Lower leg skin (tissue), 4 donors: ENCODE measurements at regions not wholly inside any gene's neighbourhood (a gene's known extent, or its start where the extent isn't known, plus 50 kb on each side); places are given as distances from the start of the nearest gene placed in this dataset.
A peak's percentile ranks its signal among the peaks of the same experiment; 100 is the strongest.

Experiments used
- DNase-seq, 2 donors: peaks; one replicate each; pipeline ENCODE4 v3.0.0-alpha.2; 2019; ENCODE audit warnings: low spot score in 2 of 2
- H3K4me3 ChIP-seq: fragments of 200-600 bp; sonication (generic); 2 replicates; pipeline ENCODE4 v1.5.1; 2017; ENCODE audit warnings: mild to moderate bottlenecking, low read depth; ENCODE audit not compliant: poor library complexity, severe bottlenecking
- CTCF ChIP-seq, 3 donors: fragments of 450-650 bp; IDR thresholded peaks; one replicate each; pipeline ENCODE4 v1.5.1; 2016; ENCODE audit warnings: antibody characterized with exemption in 3 of 3, mild to moderate bottlenecking in 3 of 3, moderate library complexity in 2 of 3
- POLR2A ChIP-seq, 2 donors: fragments of 450-650 bp; IDR thresholded peaks; one replicate each; pipeline ENCODE4 v1.6.1; 2016 to 2017; ENCODE audit warnings: antibody characterized with exemption in 2 of 2, mild to moderate bottlenecking in 1 of 2, moderate library complexity in 1 of 2
- WGBS, 2 donors: methylation state at CpG; one replicate each; pipeline ENCODE4 v1.1.5; 2018; 5-methylcytosine and 5-hydroxymethylcytosine counted together
- intact Hi-C: fragments of 100-400 bp; cut with DNase I; formaldehyde crosslinking; loops from one replicate; pipeline ENCODE4 v1.15.0; 2023; ENCODE audit warnings: low total_unique reads

- DNase-seq: peak in 1 of 2 donors; percentile 48
- H3K4me3 ChIP-seq: no peak overlapping the region
- intact Hi-C loops: no loop called here
- no peak for TF ChIP-seq CTCF (IDR thresholded peaks at IDR 0.05)
- TF ChIP-seq POLR2A (IDR thresholded peaks at IDR 0.05): no peak
- WGBS, 2 donors: 90 to 95% methylated on average over 4 of the region's 4 CpGs
Measured at GRCh38 chr1:199221371-199222150, 582.7 kb downstream of the PTPRC start.

GRCh38 chr1:199223936-199224335 is 585.1 kb downstream of the PTPRC start:
- H3K4me3 ChIP-seq: no peak overlapping the region
- no peak for TF ChIP-seq POLR2A (IDR thresholded peaks at IDR 0.05)
- 81% methylated on average over 3 of the region's 3 CpGs for WGBS, 2 donors
- no peak for DNase-seq
- intact Hi-C loops: no loop called here

- no peak overlapping the region for H3K4me3 ChIP-seq
- DNase-seq: no peak
- TF ChIP-seq POLR2A (IDR thresholded peaks at IDR 0.05) (no peak), CTCF (IDR thresholded peaks at IDR 0.05) (no peak)
- intact Hi-C loops: no loop called here
- WGBS, 2 donors: 9 to 17% methylated on average over 2 of the region's 2 CpGs
Measured at GRCh38 chr1:199226163-199226562, 587.3 kb downstream of the PTPRC start.

GRCh38 chr1:199242147-199242546 is 603.3 kb downstream of the PTPRC start:
- no peak for DNase-seq
- 79 to 83% methylated on average over 2 of the region's 2 CpGs for WGBS, 2 donors
- TF ChIP-seq CTCF (IDR thresholded peaks at IDR 0.05) (no peak), POLR2A (IDR thresholded peaks at IDR 0.05) (no peak)
- intact Hi-C loops: no loop called here
- H3K4me3 ChIP-seq: no peak overlapping the region

- WGBS, 2 donors: 88 to 89% methylated on average over 2 of the region's 2 CpGs
- DNase-seq: no peak
Measured at GRCh38 chr1:199242601-199243000, 603.8 kb downstream of the PTPRC start.

More at GRCh38 chr1:199242601-199243000, 603.8 kb downstream of the PTPRC start:
- no peak for TF ChIP-seq POLR2A (IDR thresholded peaks at IDR 0.05)
- TF ChIP-seq CTCF (IDR thresholded peaks at IDR 0.05): no peak
- intact Hi-C loops: no loop called here
- H3K4me3 ChIP-seq: no peak overlapping the region
